OCI-LY3 (cell line): ENCODE measurements at regions not wholly inside any gene's neighbourhood (a gene's known extent, or its start where the extent isn't known, plus 50 kb on each side); places are given as distances from the start of the nearest gene placed in this dataset.

ENCODE experiments used
- EZH2phosphoT487 ChIP-seq: fragments of 200-600 bp; shearing (Covaris generic); IDR thresholded peaks from 2 replicates; pipeline ENCODE4 v1.6.1; 2018; ENCODE audit warnings: antibody characterized with exemption, mixed run types, low read depth
- TF ChIP-seq, protein P1 (sequence below): fragments of 200-600, 300-600 bp; sonication (generic); IDR thresholded peaks from 2 replicates; pipeline ENCODE4 v1.5.1; 2014; ENCODE audit warnings: antibody characterized with exemption, low read length, low read depth

DNA sequence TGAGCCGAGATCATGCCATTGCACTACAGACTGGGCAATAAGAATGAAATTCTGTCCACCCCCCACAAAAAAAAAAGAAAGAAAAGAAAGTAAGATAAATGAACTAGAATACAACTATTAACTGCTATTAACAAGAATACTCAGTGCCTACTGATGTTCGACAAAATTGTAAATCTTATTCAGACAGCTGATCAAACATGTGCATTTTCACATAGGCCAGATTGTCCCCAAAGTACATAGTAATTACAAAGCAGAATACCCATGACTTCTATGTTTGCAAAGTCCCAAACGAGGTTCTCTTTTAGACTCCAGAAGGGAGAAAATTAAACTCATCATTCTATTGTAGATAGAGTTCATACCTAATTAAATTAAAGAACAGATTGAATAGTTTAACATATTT lies 113.4 kb downstream of the UFM1 start:
- TF ChIP-seq, protein P1, sequence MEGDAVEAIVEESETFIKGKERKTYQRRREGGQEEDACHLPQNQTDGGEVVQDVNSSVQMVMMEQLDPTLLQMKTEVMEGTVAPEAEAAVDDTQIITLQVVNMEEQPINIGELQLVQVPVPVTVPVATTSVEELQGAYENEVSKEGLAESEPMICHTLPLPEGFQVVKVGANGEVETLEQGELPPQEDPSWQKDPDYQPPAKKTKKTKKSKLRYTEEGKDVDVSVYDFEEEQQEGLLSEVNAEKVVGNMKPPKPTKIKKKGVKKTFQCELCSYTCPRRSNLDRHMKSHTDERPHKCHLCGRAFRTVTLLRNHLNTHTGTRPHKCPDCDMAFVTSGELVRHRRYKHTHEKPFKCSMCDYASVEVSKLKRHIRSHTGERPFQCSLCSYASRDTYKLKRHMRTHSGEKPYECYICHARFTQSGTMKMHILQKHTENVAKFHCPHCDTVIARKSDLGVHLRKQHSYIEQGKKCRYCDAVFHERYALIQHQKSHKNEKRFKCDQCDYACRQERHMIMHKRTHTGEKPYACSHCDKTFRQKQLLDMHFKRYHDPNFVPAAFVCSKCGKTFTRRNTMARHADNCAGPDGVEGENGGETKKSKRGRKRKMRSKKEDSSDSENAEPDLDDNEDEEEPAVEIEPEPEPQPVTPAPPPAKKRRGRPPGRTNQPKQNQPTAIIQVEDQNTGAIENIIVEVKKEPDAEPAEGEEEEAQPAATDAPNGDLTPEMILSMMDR, result no peak
- TF ChIP-seq EZH2phosphoT487, result no peak
